Spinal cord (tissue), 9 donors: ENCODE measurements at regions not wholly inside any gene's neighbourhood (a gene's known extent, or its start where the extent isn't known, plus 50 kb on each side); places are given as distances from the start of the nearest gene placed in this dataset.
"Not testable (repeated sequence)": the region's sequence is repeated elsewhere in the genome, so short reads cannot be mapped to it uniquely, and the experiment has no call there.

Source experiments
- DNase-seq, 6 donors: peaks; one replicate each; pipeline versions ENCODE4 v3.0.0 to v3.0.0-alpha.2; 2013 to 2015; ENCODE audit warnings: low spot score in 6 of 6, low read depth in 4 of 6
- H3K27ac ChIP-seq: one replicate; pipeline ENCODE4 v1.5.1; 2013; ENCODE audit warnings: low read depth, low read length, control low read depth
- H3K27me3 ChIP-seq: one replicate; pipeline ENCODE4 v1.6.1; 2013; ENCODE audit warnings: low read length; ENCODE audit not compliant: control insufficient read depth, insufficient read depth
- H3K36me3 ChIP-seq: one replicate; pipeline ENCODE4 v1.6.1; 2013; ENCODE audit warnings: low read length; ENCODE audit not compliant: control insufficient read depth, insufficient read depth
- H3K4me1 ChIP-seq: one replicate; pipeline ENCODE4 v1.6.1; 2013; ENCODE audit warnings: low read length; ENCODE audit not compliant: control insufficient read depth, insufficient read depth
- H3K4me3 ChIP-seq: one replicate; pipeline ENCODE4 v1.5.1; 2013; ENCODE audit warnings: low read depth, low read length, control low read depth
- H3K9me3 ChIP-seq: one replicate; pipeline ENCODE4 v1.6.1; 2013; ENCODE audit warnings: low read length; ENCODE audit not compliant: control insufficient read depth, insufficient read depth
- WGBS: methylation state at CpG from one replicate; pipeline ENCODE4 v1.1.5; 2013; ENCODE audit warnings: missing lambda C conversion rate; ENCODE audit not compliant: insufficient coverage; 5-methylcytosine and 5-hydroxymethylcytosine counted together
- donor health status: healthy.

- not testable (repeated sequence) for H3K36me3 ChIP-seq, H3K27me3 ChIP-seq, H3K27ac ChIP-seq, DNase-seq, H3K4me1 ChIP-seq, H3K9me3 ChIP-seq, H3K4me3 ChIP-seq
- 94% methylated on average over 17 of the region's 17 CpGs for WGBS
Measured at GRCh38 chr16:52655156-52655555, 108.2 kb upstream of the TOX3 start.

GRCh38 chr16:52652033-52652432 is 105.1 kb upstream of the TOX3 start:
- Histone ChIP-seq H3K27me3 (no peaks in the 10 kb centered on the region), H3K4me1 (no peaks in the 10 kb centered on the region), H3K4me3 (no peak overlapping the region), H3K27ac (no peak overlapping the region), H3K9me3 (no peaks in the 10 kb centered on the region), H3K36me3 (no peaks in the 10 kb centered on the region)
- no peak for DNase-seq
- WGBS: 90% methylated on average over 2 of the region's 4 CpGs

GRCh38 chr16:52650789-52651188 is 103.8 kb upstream of the TOX3 start:
- Histone ChIP-seq H3K27me3 (no peaks in the 10 kb centered on the region), H3K36me3 (no peaks in the 10 kb centered on the region), H3K4me1 (no peaks in the 10 kb centered on the region)

GRCh38 chr16:52650318-52650717 is 103.4 kb upstream of the TOX3 start:
- Histone ChIP-seq H3K27me3 (no peaks in the 10 kb centered on the region), H3K36me3 (no peaks in the 10 kb centered on the region), H3K4me3 (no peak overlapping the region), H3K9me3 (no peaks in the 10 kb centered on the region), H3K27ac (no peak overlapping the region), H3K4me1 (no peaks in the 10 kb centered on the region)
- WGBS: 71% methylated on average over 2 of the region's 3 CpGs
- DNase-seq: no peak

More at GRCh38 chr16:52650789-52651188, 103.8 kb upstream of the TOX3 start:
- 20% methylated on average over 1 of the region's 3 CpGs for WGBS
- H3K27ac ChIP-seq: no peak overlapping the region
- peak in 2 of 6 donors; percentile 22 to 24 for DNase-seq
- no peak overlapping the region for H3K4me3 ChIP-seq
- H3K9me3 ChIP-seq: no peaks in the 10 kb centered on the region

- no peaks in the 10 kb centered on the region for H3K27me3 ChIP-seq
- H3K9me3 ChIP-seq: no peaks in the 10 kb centered on the region
- no peak overlapping the region for H3K4me3 ChIP-seq
- 100% methylated on average over 1 of the region's 1 CpG for WGBS
- no peaks in the 10 kb centered on the region for H3K4me1 ChIP-seq
- no peak overlapping the region for H3K27ac ChIP-seq
- H3K36me3 ChIP-seq: no peaks in the 10 kb centered on the region
- no peak for DNase-seq
Measured at GRCh38 chr16:52649870-52650269, 102.9 kb upstream of the TOX3 start.

GRCh38 chr16:52647588-52647987 is 100.6 kb upstream of the TOX3 start:
- WGBS: 84% methylated on average over 2 of the region's 2 CpGs
- H3K4me1 ChIP-seq: no peaks in the 10 kb centered on the region
- H3K9me3 ChIP-seq: no peaks in the 10 kb centered on the region
- H3K36me3 ChIP-seq: no peaks in the 10 kb centered on the region
- no peak overlapping the region for H3K4me3 ChIP-seq
- H3K27me3 ChIP-seq: no peaks in the 10 kb centered on the region
- no peak for DNase-seq
- no peak overlapping the region for H3K27ac ChIP-seq

- no peak overlapping the region for H3K27ac ChIP-seq
- H3K4me1 ChIP-seq: no peaks in the 10 kb centered on the region
- no peaks in the 10 kb centered on the region for H3K36me3 ChIP-seq
- no peaks in the 10 kb centered on the region for H3K27me3 ChIP-seq
- H3K4me3 ChIP-seq: no peak overlapping the region
- DNase-seq: no peak
- no peaks in the 10 kb centered on the region for H3K9me3 ChIP-seq
- WGBS: 88% methylated on average over 1 of the region's 3 CpGs
Measured at GRCh38 chr16:52643006-52643405, 96.1 kb upstream of the TOX3 start.

GRCh38 chr16:52634528-52634927 is 87.6 kb upstream of the TOX3 start:
- 56% methylated on average over 1 of the region's 5 CpGs for WGBS
- Histone ChIP-seq H3K4me3 (no peak overlapping the region), H3K9me3 (no peaks in the 10 kb centered on the region), H3K27me3 (no peaks in the 10 kb centered on the region), H3K4me1 (peaks cover 4% of the 10 kb centered on the region), H3K36me3 (no peaks in the 10 kb centered on the region), H3K27ac (no peak overlapping the region)
- DNase-seq: peak in 1 of 6 donors; percentile 9

GRCh38 chr16:52634104-52634503 is 87.2 kb upstream of the TOX3 start:
- peak in 3 of 6 donors; percentile 6 to 72 (median 65) for DNase-seq
- Histone ChIP-seq H3K36me3 (no peaks in the 10 kb centered on the region), H3K27me3 (no peaks in the 10 kb centered on the region), H3K9me3 (no peaks in the 10 kb centered on the region), H3K4me1 (peaks cover 4% of the 10 kb centered on the region), H3K27ac (no peak overlapping the region), H3K4me3 (no peak overlapping the region)
- 32% methylated on average over 2 of the region's 3 CpGs for WGBS

- Histone ChIP-seq H3K4me3 (no peak overlapping the region), H3K36me3 (no peaks in the 10 kb centered on the region), H3K27me3 (no peaks in the 10 kb centered on the region), H3K9me3 (no peaks in the 10 kb centered on the region), H3K4me1 (peaks cover 4% of the 10 kb centered on the region), H3K27ac (no peak overlapping the region)
- no peak for DNase-seq
- 91% methylated on average over 4 of the region's 6 CpGs for WGBS
Measured at GRCh38 chr16:52633230-52633629, 86.3 kb upstream of the TOX3 start.
